Stimulated activated naive CD8-positive, alpha-beta T cell treated with anti-CD3 and anti-CD28 coated beads, Interleukin-15, Interleukin-2, amounts not matched to agents 100 U/mL and 50 U/mL, for 24 hours (primary cell): ENCODE measurements at regions not wholly inside any gene's neighbourhood (a gene's known extent, or its start where the extent isn't known, plus 50 kb on each side); places are given as distances from the start of the nearest gene placed in this dataset.

Experiments
- ATAC-seq: fragments of 150-1000 bp; cut with Tn5 transposase; one replicate; pipeline ENCODE4 v1.10.0; 2021
- DNase-seq: peaks from one replicate; pipeline ENCODE4 v3.0.0; 2021

DNA sequence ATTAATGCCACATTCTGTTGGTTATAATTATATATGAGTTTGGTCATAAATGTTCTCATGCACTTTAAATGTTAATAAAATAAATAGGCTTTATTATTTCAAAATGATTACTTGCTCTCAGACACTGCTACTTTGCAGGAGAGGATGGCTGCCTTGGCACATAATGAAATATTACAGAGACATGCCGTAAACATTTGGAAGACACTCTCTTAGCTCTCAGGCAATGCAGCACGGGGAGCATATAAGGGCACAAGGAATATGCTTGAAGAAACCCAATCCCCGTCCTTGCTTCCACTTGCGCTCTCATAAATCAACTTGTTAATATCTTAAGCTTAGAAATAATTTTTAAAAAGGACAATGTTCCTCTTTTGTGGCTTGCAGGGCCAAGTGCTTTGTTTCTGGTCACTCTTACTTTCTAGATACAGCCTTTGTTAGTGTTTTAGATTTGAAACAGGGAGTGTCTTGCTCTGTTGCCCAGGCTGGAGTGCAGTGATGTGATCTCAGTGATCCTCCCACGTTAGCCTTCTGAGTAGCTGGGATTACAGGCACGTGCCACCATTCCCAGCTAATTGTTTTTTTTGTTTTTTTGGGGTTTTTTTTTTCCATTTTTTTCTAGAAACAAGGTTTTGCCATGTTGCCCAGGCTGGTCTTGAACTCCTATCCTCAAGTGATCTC, 445.0 kb downstream of the SPRY1 start:
- DNase-seq: no peak
- ATAC-seq: no peak

GRCh38 chr4:123843137-123843536, 446.5 kb downstream of the SPRY1 start:
- DNase-seq: no peak
- no peak for ATAC-seq

DNA sequence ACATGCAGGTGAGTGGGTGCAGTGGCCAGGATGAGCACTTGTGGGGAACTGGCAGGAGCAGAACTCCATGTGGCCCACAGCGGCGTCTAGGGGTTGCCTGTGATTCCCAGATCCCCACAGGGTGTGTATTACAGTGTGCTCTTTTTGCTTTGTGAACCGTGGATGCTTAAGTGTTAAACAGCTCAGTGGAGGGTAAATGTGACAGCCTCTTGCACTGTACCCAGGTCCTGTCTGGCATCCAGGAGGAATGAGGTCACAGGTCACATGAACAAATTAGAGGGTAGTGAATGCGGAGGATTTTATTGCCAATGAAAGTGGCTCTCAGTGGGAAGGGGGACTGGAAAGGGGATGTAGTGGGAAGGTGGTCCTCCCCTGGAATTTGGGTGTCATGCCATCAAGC, 447.8 kb downstream of the SPRY1 start:
- DNase-seq (no peak), ATAC-seq (no peak)

- ATAC-seq (no peak), DNase-seq (no peak)
These were observed 449.5 kb downstream of the SPRY1 start for GRCh38 chr4:123846092-123846491.

- no peak for ATAC-seq
- no peak for DNase-seq
These were observed 450.0 kb downstream of the SPRY1 start for GRCh38 chr4:123846561-123846960.

GRCh38 chr4:123848606-123849005, 452.0 kb downstream of the SPRY1 start:
- ATAC-seq: no peak

GRCh38 chr4:123849495-123849894, 452.9 kb downstream of the SPRY1 start:
- no peak for ATAC-seq

More at GRCh38 chr4:123848606-123849005, 452.0 kb downstream of the SPRY1 start:
- no peak for DNase-seq

DNA sequence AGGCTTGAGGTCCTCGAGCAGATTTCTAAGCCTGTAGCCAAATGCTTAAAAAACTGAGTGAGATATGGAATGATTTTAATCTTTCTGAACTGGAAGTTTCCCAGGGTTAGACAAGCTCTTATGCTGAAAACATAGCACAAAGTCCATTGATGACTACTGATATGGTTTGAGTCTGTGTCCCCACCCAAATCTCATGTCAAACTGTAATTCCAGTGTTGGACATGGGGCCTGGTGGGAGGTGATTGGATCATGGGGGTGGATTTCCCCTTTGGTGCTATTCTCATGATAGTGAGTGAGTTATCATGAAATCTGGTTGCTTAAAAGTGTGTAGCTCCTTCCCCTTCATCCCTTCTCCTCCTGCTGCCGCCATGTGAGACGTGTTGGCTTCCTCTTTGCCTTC, 454.9 kb downstream of the SPRY1 start:
- DNase-seq (no peak), ATAC-seq (no peak)

More at GRCh38 chr4:123849495-123849894, 452.9 kb downstream of the SPRY1 start:
- no peak for DNase-seq

GRCh38 chr4:123853651-123854050, 457.1 kb downstream of the SPRY1 start:
- ATAC-seq: no peak
- no peak for DNase-seq

DNA sequence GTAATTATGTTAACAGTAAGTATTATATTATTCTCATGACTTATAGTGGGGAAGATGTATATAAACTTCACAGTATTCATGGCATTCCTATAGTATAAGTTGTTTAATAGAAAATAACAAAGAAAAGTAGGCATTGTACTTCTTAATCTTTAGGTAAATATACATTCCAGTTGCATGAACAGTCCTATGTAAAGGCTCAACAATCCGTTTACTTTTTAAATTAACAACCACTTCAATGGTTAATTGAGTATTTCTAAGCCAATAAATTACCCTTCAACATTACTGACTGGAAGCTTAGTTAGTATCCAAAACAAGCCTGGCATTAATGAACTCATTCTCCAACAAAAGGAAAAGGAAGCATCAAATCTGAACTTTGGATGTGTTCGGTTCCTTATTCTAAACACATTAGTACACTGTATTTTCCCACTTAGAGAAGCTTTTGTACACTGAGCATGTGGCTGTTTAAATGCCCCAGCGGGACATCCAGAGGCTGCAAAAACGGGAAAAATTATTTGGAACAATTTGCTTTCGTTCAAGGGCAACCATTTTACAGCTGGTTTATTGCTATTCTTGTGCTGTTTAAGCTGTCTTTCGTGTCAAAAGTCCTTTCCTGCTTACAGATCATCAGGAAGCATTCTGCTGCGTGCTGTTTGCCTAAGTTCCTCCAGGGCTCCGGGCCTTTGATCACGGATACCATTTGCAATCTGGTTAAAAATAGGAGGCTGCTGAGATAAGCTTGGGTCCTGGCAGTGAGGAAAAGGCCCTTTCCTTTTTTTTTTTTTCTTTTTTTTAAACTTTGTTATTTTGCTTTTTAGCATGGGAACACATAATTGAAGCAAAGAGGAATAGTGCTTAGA, 460.3 kb downstream of the SPRY1 start:
- ATAC-seq: no peak
- no peak for DNase-seq

DNA sequence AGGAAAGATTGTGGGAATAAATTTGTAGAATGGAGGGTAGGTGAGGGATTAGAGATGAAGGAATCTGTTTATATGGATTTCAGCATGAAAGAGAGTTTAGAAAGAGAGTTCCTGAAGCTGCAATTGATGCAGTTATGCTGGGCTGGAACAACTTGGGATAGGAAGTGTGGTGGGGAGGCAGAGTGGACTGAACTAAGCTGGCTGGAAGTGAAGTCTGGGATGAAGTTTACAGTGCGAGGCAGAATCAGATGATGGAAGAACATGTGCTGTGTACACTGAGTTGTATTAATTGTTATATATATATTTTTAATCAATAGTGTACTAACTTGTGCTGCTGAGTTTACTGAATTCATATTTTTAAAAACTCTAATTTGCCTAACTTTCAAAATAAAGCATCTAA, 461.9 kb downstream of the SPRY1 start:
- DNase-seq: no peak
- ATAC-seq: no peak

- no peak for ATAC-seq
- no peak for DNase-seq
These were observed 466.2 kb downstream of the SPRY1 start for GRCh38 chr4:123862812-123863211.

DNA sequence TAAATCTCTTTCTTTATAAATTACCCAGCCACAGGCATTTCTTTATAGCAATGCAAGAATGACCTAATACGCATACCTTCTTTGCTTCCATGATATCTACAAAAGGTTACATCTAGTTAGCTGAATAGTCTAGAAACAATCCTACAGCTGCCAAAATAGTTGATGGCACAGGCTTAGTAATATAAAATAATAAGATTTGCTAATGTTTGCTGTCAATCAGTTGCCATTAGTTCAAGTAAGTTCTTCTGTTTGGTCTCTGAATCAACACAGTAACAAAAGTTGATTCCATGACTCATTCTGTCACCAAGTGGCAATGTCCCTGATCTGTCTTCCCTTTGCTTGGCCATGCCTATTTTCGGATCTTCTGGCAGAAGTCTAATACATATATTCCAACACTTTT, 470.2 kb downstream of the SPRY1 start:
- DNase-seq: no peak
- ATAC-seq: no peak

GRCh38 chr4:123867910-123868587, 471.5 kb downstream of the SPRY1 start:
- ATAC-seq: no peak
- DNase-seq: no peak

DNA sequence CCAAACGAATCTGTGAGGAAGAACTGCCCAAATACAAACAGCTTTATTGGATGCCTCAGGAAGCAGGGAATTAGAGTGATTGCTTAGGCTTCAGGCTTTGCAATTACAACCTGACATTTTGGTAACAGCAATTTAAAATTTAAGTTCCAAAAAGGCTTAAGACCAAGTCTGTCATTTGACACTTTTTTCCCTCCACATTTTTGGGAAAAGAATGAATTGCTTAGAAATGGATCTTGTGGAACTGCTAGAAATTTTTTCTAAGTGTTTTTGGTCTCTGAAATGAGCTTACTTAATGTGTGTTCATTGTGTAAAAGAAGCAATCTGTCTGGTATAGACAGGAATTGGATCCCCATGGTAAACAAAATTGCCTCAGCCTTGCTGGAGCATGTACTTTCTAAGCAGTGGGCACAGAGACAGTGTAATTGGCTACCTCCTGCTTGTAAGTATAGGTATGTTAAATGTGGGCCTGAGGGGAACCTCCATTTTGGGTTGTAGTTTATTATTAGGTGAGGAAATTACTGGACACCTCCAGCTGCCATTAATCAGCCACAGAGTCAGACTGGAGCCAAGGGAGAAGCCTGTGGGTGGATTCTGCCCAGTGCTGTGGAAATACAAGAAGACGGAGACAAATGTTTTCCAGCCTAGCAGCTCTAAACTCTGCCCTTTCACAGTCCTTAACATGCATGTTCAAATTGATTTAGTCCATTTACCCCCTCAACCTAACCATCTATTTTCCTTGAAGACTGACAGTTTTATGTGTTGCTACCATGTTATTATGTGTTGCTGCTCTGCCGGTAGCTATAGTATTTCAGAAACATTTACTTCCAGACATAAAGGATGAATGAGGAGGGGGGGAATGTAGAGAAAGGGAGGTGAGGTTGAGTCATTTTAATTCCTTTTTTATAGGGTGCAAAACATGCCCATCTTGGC, 473.0 kb downstream of the SPRY1 start:
- ATAC-seq: no peak
- no peak for DNase-seq

GRCh38 chr4:123870216-123870876, 473.8 kb downstream of the SPRY1 start:
- ATAC-seq (no peak), DNase-seq (no peak)

- DNase-seq (no peak), ATAC-seq (no peak)
These were observed 474.7 kb downstream of the SPRY1 start for GRCh38 chr4:123871341-123871740.

DNA sequence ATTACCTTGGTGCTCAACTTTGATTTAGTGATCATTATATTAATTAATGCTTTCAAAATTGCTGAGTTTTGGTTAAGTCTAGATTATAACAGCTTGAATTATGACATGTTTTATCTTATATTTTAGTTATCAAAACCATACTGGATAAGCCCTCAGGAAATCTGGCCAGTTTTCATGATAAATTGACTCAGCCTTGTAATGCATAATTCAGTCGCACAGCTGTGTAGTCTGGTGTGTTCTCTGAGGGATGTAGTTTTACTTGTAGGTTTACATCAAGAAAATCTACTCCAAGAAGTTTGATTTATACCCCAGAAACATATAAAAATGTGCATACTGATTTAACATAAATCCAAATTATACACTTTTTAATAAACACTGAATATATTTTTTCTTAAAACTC, 477.5 kb downstream of the SPRY1 start:
- DNase-seq (no peak), ATAC-seq (no peak)

GRCh38 chr4:123876143-123876542, 479.5 kb downstream of the SPRY1 start:
- no peak for ATAC-seq
- no peak for DNase-seq

GRCh38 chr4:123876671-123877101, 480.1 kb downstream of the SPRY1 start:
- ATAC-seq (no peak), DNase-seq (no peak)

DNA sequence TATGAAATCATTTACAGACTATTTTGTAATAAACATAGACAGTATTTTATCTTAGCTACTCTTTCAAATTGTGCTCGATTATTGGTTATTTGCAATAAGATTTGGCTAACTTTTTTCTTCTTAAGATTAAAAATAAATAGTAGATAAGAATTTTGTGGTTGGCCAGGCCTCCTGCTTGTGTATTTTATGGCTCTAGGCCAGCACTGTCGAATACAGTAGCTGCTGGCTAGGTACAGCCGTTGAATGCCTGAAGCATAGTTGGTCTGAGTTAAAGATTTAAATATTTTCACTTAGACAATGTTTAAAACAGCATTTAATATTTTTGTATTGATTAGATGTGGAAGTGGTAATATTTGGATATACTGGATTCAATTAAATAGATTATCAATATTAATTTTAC, 481.0 kb downstream of the SPRY1 start:
- DNase-seq: no peak
- ATAC-seq: no peak
